NCI-H345 treated with DMSO at 0.1 percent for 48 hours (cell line): ENCODE measurements at regions not wholly inside any gene's neighbourhood (a gene's known extent, or its start where the extent isn't known, plus 50 kb on each side); places are given as distances from the start of the nearest gene placed in this dataset.

Experiments
- DNase-seq: peaks from one replicate; lab custom pipeline; 2025; ENCODE audit not compliant: unreplicated experiment; lab: John Stamatoyannopoulos, UW

GRCh38 chr18:73923866-73924265 is 223.8 kb downstream of the FBXO15 start:
- DNase-seq = no peak

- no peak for DNase-seq
Observed at GRCh38 chr18:73920033-73920432, 227.6 kb downstream of the FBXO15 start.

GRCh38 chr18:73918816-73919215 is 228.8 kb downstream of the FBXO15 start:
- no peak for DNase-seq

- no peak for DNase-seq
Observed at GRCh38 chr18:73917046-73917445, 230.6 kb downstream of the FBXO15 start.

GRCh38 chr18:73913505-73913904 is 234.1 kb downstream of the FBXO15 start:
- no peak for DNase-seq

GRCh38 chr18:73908323-73908722 is 239.3 kb downstream of the FBXO15 start:
- no peak for DNase-seq

- no peak for DNase-seq
Observed at GRCh38 chr18:73901566-73901965, 246.1 kb downstream of the FBXO15 start.

- DNase-seq = no peak
Observed at GRCh38 chr18:73901151-73901550, 246.5 kb downstream of the FBXO15 start.

- DNase-seq = no peak
Observed at GRCh38 chr18:73900106-73900835, 247.4 kb downstream of the FBXO15 start.

- no peak for DNase-seq
Observed at GRCh38 chr18:73897517-73897916, 250.1 kb downstream of the FBXO15 start.

GRCh38 chr18:73896685-73897084 is 250.9 kb downstream of the FBXO15 start:
- no peak for DNase-seq

- DNase-seq = peak; percentile 13
Observed at GRCh38 chr18:73895701-73896100, 251.9 kb downstream of the FBXO15 start.

- no peak for DNase-seq
Observed at GRCh38 chr18:73893880-73894279, 253.8 kb downstream of the FBXO15 start.

GRCh38 chr18:73891572-73892421 is 255.8 kb downstream of the FBXO15 start:
- DNase-seq = no peak

- DNase-seq = no peak
Observed at GRCh38 chr18:73888565-73888964, 259.1 kb downstream of the FBXO15 start.

- DNase-seq = no peak
Observed at GRCh38 chr18:73887801-73888200, 259.8 kb downstream of the FBXO15 start.

GRCh38 chr18:73884868-73885267 is 262.8 kb downstream of the FBXO15 start:
- no peak for DNase-seq

GRCh38 chr18:73881396-73881917 is 266.2 kb downstream of the FBXO15 start:
- DNase-seq = no peak

GRCh38 chr18:73880387-73880786 is 267.2 kb downstream of the FBXO15 start:
- no peak for DNase-seq

GRCh38 chr18:73879766-73880165 is 267.9 kb downstream of the FBXO15 start:
- DNase-seq = no peak

- DNase-seq = no peak
Observed at GRCh38 chr18:73879328-73879727, 268.3 kb downstream of the FBXO15 start.

GRCh38 chr18:73869182-73869581 is 278.5 kb downstream of the FBXO15 start:
- no peak for DNase-seq
